ENCODE measurements at regions not wholly inside any gene's neighbourhood (a gene's known extent, or its start where the extent isn't known, plus 50 kb on each side); places are given as distances from the start of the nearest gene placed in this dataset.

DNA sequence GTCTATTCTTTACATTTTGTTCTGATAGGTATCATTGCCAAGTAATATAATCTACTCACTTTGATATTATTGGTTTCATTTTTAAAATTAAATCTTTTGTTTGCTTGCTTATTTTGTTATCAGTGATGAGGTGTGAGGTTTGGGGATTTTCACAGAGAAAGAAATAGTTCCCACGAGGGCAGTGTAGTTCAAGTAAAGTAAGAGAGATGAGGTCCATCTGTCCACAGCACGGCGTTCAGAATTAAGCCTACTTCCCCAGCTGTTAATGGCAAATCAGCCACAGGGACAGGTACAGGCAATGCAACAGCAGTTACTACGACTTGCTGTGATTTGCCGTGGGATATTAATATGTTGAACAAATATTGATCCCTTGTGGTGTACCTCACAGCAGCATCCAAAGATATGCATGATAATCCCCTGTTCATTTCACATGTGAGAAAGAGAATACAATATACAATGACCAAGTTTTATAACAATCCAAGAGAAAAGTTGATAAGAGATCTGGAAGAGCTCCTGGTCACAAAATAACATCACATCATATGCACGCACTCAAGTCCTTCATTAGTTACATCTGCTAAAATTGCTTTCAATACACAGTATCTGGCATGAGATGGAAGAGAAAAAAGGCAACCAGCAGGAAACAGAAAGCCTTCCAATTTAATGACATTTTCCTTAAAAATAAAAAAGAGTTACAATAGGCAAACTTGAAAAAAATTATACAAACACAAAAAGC is 131.6 kb downstream of the TUSC7 start:
- Histone ChIP-seq H3K9me3 (ENCODE audit: control insufficient read depth, insufficient read depth, low read length) (no peaks in the 10 kb centered on the region), H3K4me3 (ENCODE audit: low read depth, low read length) (no peak overlapping the region), H3K27ac (ENCODE audit: low read depth, low read length) (no peak overlapping the region), H3K27me3 (ENCODE audit: control insufficient read depth, insufficient read depth, low read length) (no peaks in the 10 kb centered on the region)
- POLR2A ChIA-PET, result no interaction called here
- no peak for DNase-seq (ENCODE audit: low read depth, low spot score)
- TF ChIP-seq, protein P1, sequence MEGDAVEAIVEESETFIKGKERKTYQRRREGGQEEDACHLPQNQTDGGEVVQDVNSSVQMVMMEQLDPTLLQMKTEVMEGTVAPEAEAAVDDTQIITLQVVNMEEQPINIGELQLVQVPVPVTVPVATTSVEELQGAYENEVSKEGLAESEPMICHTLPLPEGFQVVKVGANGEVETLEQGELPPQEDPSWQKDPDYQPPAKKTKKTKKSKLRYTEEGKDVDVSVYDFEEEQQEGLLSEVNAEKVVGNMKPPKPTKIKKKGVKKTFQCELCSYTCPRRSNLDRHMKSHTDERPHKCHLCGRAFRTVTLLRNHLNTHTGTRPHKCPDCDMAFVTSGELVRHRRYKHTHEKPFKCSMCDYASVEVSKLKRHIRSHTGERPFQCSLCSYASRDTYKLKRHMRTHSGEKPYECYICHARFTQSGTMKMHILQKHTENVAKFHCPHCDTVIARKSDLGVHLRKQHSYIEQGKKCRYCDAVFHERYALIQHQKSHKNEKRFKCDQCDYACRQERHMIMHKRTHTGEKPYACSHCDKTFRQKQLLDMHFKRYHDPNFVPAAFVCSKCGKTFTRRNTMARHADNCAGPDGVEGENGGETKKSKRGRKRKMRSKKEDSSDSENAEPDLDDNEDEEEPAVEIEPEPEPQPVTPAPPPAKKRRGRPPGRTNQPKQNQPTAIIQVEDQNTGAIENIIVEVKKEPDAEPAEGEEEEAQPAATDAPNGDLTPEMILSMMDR (IDR thresholded peaks at IDR 0.05; ENCODE audit: low read depth, low read length), result no peak
- CTCF ChIA-PET, result interaction anchor here (1.2 kb wide), 1 partner anchor 70 kb away, joined by 4 read pairs; no protein-coding TSS in a partner anchor

DNA sequence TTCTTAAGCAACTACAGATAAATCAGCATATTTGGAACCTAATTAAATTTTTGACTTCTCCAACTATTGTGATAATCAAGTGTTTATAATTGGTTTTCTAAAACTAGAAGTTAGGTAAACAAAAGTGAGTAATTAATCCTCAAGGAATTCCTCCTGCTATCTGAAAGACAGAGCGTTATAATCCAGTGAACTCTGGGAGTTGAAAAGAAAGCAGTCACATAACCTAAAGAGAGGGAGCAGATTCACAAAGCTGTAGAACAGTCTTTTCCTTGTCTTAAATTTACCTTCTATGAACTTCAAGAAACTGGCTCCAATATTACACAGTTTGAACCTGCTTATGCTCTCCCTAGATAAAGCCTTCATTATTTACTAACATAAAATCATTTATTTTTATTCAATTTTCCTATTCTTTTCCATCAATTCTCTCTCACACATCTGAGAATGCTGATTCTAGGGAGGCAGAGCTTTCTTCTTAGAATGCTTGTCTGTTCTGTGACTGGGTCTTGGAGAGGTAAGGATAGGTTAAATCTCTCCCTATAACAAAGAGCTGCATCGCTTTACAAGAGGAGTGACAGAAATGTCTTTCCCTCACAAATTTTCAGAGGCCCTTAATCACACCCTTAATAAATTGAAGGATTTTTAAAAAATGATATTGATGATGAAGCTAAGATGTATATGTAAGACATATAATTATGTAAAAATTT is 132.8 kb downstream of the TUSC7 start:
- Histone ChIP-seq H3K27me3 (ENCODE audit: control insufficient read depth, insufficient read depth, low read length) (no peaks in the 10 kb centered on the region), H3K9me3 (ENCODE audit: control insufficient read depth, insufficient read depth, low read length) (no peaks in the 10 kb centered on the region), H3K27ac (ENCODE audit: low read depth, low read length) (no peak overlapping the region), H3K4me3 (ENCODE audit: low read depth, low read length) (no peak overlapping the region)
- DNase-seq (ENCODE audit: low read depth, low spot score), result no peak
- TF ChIP-seq, protein P1 (IDR thresholded peaks at IDR 0.05; ENCODE audit: low read depth, low read length), result no peak
- ChIA-PET CTCF (interaction anchor here (1.7 kb wide), 1 partner anchor 72 kb away, joined by 4 read pairs; no protein-coding TSS in a partner anchor), POLR2A (no interaction called here)

DNA sequence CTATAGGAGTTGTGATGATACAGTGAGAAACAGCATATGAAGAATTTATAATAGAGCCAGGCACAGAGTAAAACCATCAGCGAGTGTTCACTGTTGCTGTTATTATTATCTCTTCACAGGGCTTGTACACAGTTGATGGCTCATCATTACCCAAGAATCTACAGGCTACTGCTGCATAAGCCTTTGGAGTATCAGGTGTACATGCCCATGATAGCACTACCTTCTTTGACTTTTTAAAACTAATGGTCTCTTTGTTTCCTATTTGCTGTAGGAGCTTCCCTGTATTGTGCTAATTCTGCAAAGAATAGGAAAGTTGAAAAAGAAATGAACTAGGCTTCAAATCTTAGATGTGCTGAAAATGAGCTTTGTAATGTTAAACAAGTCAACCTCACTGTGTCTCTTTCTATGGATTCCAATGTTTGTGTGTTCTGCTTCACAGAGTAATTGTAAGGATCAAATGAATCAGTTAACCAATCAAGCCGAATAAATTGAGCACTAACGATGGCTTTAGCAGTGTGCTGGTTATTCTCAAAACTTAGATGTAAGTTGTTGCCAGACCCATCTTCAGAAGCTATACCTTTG is 138.8 kb downstream of the TUSC7 start:
- TF ChIP-seq, protein P1 (IDR thresholded peaks at IDR 0.05; ENCODE audit: low read depth, low read length), result no peak
- DNase-seq (ENCODE audit: low read depth, low spot score), result no peak
- Histone ChIP-seq H3K4me3 (ENCODE audit: low read depth, low read length) (no peak overlapping the region), H3K9me3 (ENCODE audit: control insufficient read depth, insufficient read depth, low read length) (no peaks in the 10 kb centered on the region), H3K27ac (ENCODE audit: low read depth, low read length) (no peak overlapping the region), H3K27me3 (ENCODE audit: control insufficient read depth, insufficient read depth, low read length) (no peaks in the 10 kb centered on the region)
- ChIA-PET POLR2A (no interaction called here), CTCF (interaction anchor here (1.6 kb wide), 1 partner anchor 78 kb away, joined by 6 read pairs; no protein-coding TSS in a partner anchor)

DNA sequence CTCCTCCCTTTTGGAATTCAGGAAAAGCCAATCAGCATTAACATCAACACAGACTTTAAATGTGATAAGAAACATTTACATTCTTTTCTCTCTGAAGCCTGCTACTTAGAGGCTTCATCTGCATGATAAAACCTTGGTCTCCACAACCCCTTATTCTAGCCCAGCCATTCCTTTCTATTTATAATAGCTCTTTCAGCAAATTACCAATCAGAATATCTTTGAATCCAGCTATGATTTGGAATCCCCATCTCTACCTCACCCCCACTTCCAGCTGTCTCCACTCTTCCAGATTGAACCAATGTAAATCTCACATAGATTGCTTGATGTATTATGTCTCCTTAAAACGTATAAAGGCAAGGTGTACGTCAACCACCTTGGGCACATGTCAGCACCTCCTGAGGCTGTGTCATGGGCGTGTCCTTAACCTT is 139.7 kb downstream of the TUSC7 start:
- H3K27me3 ChIP-seq (ENCODE audit: control insufficient read depth, insufficient read depth, low read length), result no peaks in the 10 kb centered on the region
- no peak overlapping the region for H3K27ac ChIP-seq (ENCODE audit: low read depth, low read length)
- DNase-seq (ENCODE audit: low read depth, low spot score), result no peak
- POLR2A ChIA-PET, result no interaction called here
- CTCF ChIA-PET, result interaction anchor here (1.5 to 1.6 kb wide), 2 partner anchors 78 to 79 kb away, joined by 5 to 6 read pairs; no protein-coding TSS in a partner anchor
- H3K9me3 ChIP-seq (ENCODE audit: control insufficient read depth, insufficient read depth, low read length), result no peaks in the 10 kb centered on the region
- no peak overlapping the region for H3K4me3 ChIP-seq (ENCODE audit: low read depth, low read length)
- TF ChIP-seq, protein P1 (IDR thresholded peaks at IDR 0.05; ENCODE audit: low read depth, low read length), result no peak
